ENCODE measurements at regions not wholly inside any gene's neighbourhood (a gene's known extent, or its start where the extent isn't known, plus 50 kb on each side); places are given as distances from the start of the nearest gene placed in this dataset.

- no peak for DNase-seq (ENCODE audit: low spot score)
Measured at GRCh38 chr16:17802571-17802970, 331.8 kb upstream of the XYLT1 start.

GRCh38 chr16:17801068-17801467, 330.3 kb upstream of the XYLT1 start:
- DNase-seq (ENCODE audit: low spot score), result no peak

GRCh38 chr16:17798716-17799115, 328.0 kb upstream of the XYLT1 start:
- no peak for DNase-seq (ENCODE audit: low spot score)

- no peak for DNase-seq (ENCODE audit: low spot score)
Measured at GRCh38 chr16:17793354-17793753, 322.6 kb upstream of the XYLT1 start.

GRCh38 chr16:17784073-17784472, 313.3 kb upstream of the XYLT1 start:
- no peak for DNase-seq (ENCODE audit: low spot score)

GRCh38 chr16:17780181-17780580, 309.4 kb upstream of the XYLT1 start:
- DNase-seq (ENCODE audit: low spot score), result no peak

GRCh38 chr16:17777408-17777863, 306.7 kb upstream of the XYLT1 start:
- DNase-seq (ENCODE audit: low spot score), result no peak

GRCh38 chr16:17776888-17777287, 306.1 kb upstream of the XYLT1 start:
- DNase-seq (ENCODE audit: low spot score), result peak; percentile 64

- DNase-seq (ENCODE audit: low spot score), result no peak
Measured at GRCh38 chr16:17776465-17776864, 305.7 kb upstream of the XYLT1 start.

GRCh38 chr16:17775061-17775460, 304.3 kb upstream of the XYLT1 start:
- DNase-seq (ENCODE audit: low spot score), result no peak

GRCh38 chr16:17773698-17774101, 302.9 kb upstream of the XYLT1 start:
- no peak for DNase-seq (ENCODE audit: low spot score)

- no peak for DNase-seq (ENCODE audit: low spot score)
Measured at GRCh38 chr16:17770104-17770503, 299.3 kb upstream of the XYLT1 start.

- DNase-seq (ENCODE audit: low spot score), result no peak
Measured at GRCh38 chr16:17769065-17769464, 298.3 kb upstream of the XYLT1 start.

GRCh38 chr16:17768257-17768656, 297.5 kb upstream of the XYLT1 start:
- no peak for DNase-seq (ENCODE audit: low spot score)

GRCh38 chr16:17766012-17766411, 295.3 kb upstream of the XYLT1 start:
- DNase-seq (ENCODE audit: low spot score), result no peak

GRCh38 chr16:17759451-17760390, 289.0 kb upstream of the XYLT1 start:
- no peak for DNase-seq (ENCODE audit: low spot score)

GRCh38 chr16:17757808-17758207, 287.0 kb upstream of the XYLT1 start:
- DNase-seq (ENCODE audit: low spot score), result no peak

GRCh38 chr16:17755158-17755557, 284.4 kb upstream of the XYLT1 start:
- DNase-seq (ENCODE audit: low spot score), result no peak

GRCh38 chr16:17753434-17753833, 282.7 kb upstream of the XYLT1 start:
- DNase-seq (ENCODE audit: low spot score), result no peak

GRCh38 chr16:17749706-17750105, 278.9 kb upstream of the XYLT1 start:
- DNase-seq (ENCODE audit: low spot score), result no peak

GRCh38 chr16:17748044-17748719, 277.4 kb upstream of the XYLT1 start:
- DNase-seq (ENCODE audit: low spot score), result no peak

- DNase-seq (ENCODE audit: low spot score), result no peak
Measured at GRCh38 chr16:17747081-17747756, 276.5 kb upstream of the XYLT1 start.
